H1 (cell line): ENCODE measurements at regions not wholly inside any gene's neighbourhood (a gene's known extent, or its start where the extent isn't known, plus 50 kb on each side); places are given as distances from the start of the nearest gene placed in this dataset.

ENCODE experiments used
- CTCF ChIA-PET: fragments of 300-600 bp; sonication (Branson Sonifier 250); formaldehyde crosslinking; loops from one replicate; lab custom pipeline; 2021; ENCODE audit not compliant: partially characterized antibody; lab: Charles Lee
- POLR2A ChIA-PET: fragments of 300-600 bp; sonication (Branson Sonifier 250); formaldehyde crosslinking; loops from one replicate; lab custom pipeline; 2021; ENCODE audit warnings: inconsistent platforms; ENCODE audit not compliant: partially characterized antibody; lab: Charles Lee
- DNase-seq, 2 experiments: peaks; one replicate each; pipeline versions ENCODE4 v3.0.0 to v3.0.0-alpha.2; 2010 to 2022; ENCODE audit warnings: low spot score in 2 of 2, low read depth in 1 of 2, mixed read lengths in 1 of 2
- FAIRE-seq: peaks from 2 replicates; lab custom pipeline; 2011; peaks lifted over from hg19 to GRCh38; lab: Jason Lieb, UNC
- H2AFZ ChIP-seq: 2 replicates; pipeline ENCODE4 v1.8.1; 2012; ENCODE audit warnings: low read length, inconsistent platforms
- H2AK5ac ChIP-seq: 2 replicates; pipeline ENCODE4 v1.6.1; 2013; ENCODE audit warnings: low read depth, low read length
- H2BK120ac ChIP-seq: replicated peaks from 2 replicates; pipeline ENCODE3; 2013; ENCODE audit warnings: low read depth, low read length, inconsistent platforms
- H2BK12ac ChIP-seq: 2 replicates; pipeline ENCODE4 v1.6.1; 2013; ENCODE audit warnings: low read depth, low read length
- H2BK15ac ChIP-seq: 2 replicates; pipeline ENCODE4 v1.6.1; 2013; ENCODE audit warnings: low read length
- H2BK20ac ChIP-seq: 2 replicates; pipeline ENCODE4 v1.6.1; 2013; ENCODE audit warnings: low read length
- H2BK5ac ChIP-seq: 2 replicates; pipeline ENCODE4 v1.6.1; 2013; ENCODE audit warnings: low read depth, low read length
- H3K14ac ChIP-seq: 2 replicates; pipeline ENCODE4 v1.6.1; 2013; ENCODE audit warnings: inconsistent platforms; ENCODE audit not compliant: insufficient read length
- H3K18ac ChIP-seq: 2 replicates; pipeline ENCODE4 v1.6.1; 2013; ENCODE audit warnings: low read length; ENCODE audit errors: extremely low read depth
- H3K23ac ChIP-seq: 2 replicates; pipeline ENCODE4 v1.6.1; 2013; ENCODE audit warnings: inconsistent platforms; ENCODE audit not compliant: insufficient read length
- H3K23me2 ChIP-seq: 2 replicates; pipeline ENCODE4 v1.6.1; 2013; ENCODE audit warnings: low read depth, low read length
- H3K27ac ChIP-seq: 2 replicates; pipeline ENCODE4 v1.6.1; 2011; ENCODE audit warnings: low read depth, low read length, inconsistent platforms
- H3K27me3 ChIP-seq, 4 experiments: replicated peaks in 1 of 4; 1 replicate in 1 of 4; 2 replicates in 3 of 4; pipeline versions ENCODE4 v1.6.1 to v1.8.1; 2011 to 2013; ENCODE audit warnings: low read length in 3 of 4, mild to moderate bottlenecking in 3 of 4, inconsistent platforms in 2 of 4, mixed read lengths in 2 of 4, moderate library complexity in 1 of 4; ENCODE audit not compliant: control insufficient read depth in 3 of 4, insufficient read depth in 3 of 4; ENCODE audit errors: extremely low read depth in 1 of 4
- H3K36me3 ChIP-seq, 4 experiments: 2 replicates each; pipeline versions ENCODE4 v1.6.1 to v1.8.1; 2011 to 2013; ENCODE audit warnings: mild to moderate bottlenecking in 4 of 4, low read length in 3 of 4, moderate library complexity in 2 of 4, control low read depth in 1 of 4, inconsistent platforms in 1 of 4; ENCODE audit not compliant: insufficient read depth in 4 of 4, control insufficient read depth in 2 of 4
- H3K4ac ChIP-seq: replicated peaks from 2 replicates; pipeline ENCODE3; 2013; ENCODE audit warnings: low read length, low read depth, mixed read lengths, inconsistent platforms; ENCODE audit not compliant: insufficient read length
- H3K4me1 ChIP-seq, 4 experiments: replicated peaks in 1 of 4; 1 replicate in 1 of 4; 2 replicates in 3 of 4; pipeline versions ENCODE4 v1.6.1 to v1.8.1; 2011 to 2013; ENCODE audit warnings: low read length in 3 of 4, inconsistent platforms in 2 of 4, mixed read lengths in 1 of 4; ENCODE audit not compliant: insufficient read depth in 4 of 4, control insufficient read depth in 3 of 4
- H3K4me2 ChIP-seq, 2 experiments: 2 replicates each; pipeline versions ENCODE4 v1.6.1 to v1.8.1; 2011 to 2013; ENCODE audit warnings: low read depth in 2 of 2, low read length in 2 of 2, control low read depth in 1 of 2, inconsistent platforms in 1 of 2, mild to moderate bottlenecking in 1 of 2; ENCODE audit not compliant: insufficient read depth in 1 of 2
- H3K4me3 ChIP-seq, 4 experiments: fragments of 200-600, 300-600 bp in 1 of 4; sonication (generic), shearing (Covaris generic), sonication (Bioruptor Twin) in 1 of 4; 2 replicates each; pipeline versions ENCODE4 v1.5.1 to v1.8.1; 2011 to 2016; ENCODE audit warnings: low read length in 4 of 4, low read depth in 3 of 4, control low read depth in 2 of 4, inconsistent platforms in 2 of 4, mild to moderate bottlenecking in 2 of 4, mixed read lengths in 1 of 4, moderate library complexity in 1 of 4; ENCODE audit not compliant: insufficient read depth in 2 of 4; ENCODE audit errors: extremely low read depth in 1 of 4
- H3K56ac ChIP-seq: replicated peaks from 2 replicates; pipeline ENCODE3; 2013; ENCODE audit warnings: low read depth, mild to moderate bottlenecking, mixed read lengths, low read length, inconsistent platforms; ENCODE audit not compliant: insufficient read length
- H3K79me1 ChIP-seq: 2 replicates; pipeline ENCODE4 v1.6.1; 2013; ENCODE audit warnings: low read depth, low read length, control low read depth
- H3K79me2 ChIP-seq, 2 experiments: 2 replicates each; pipeline versions ENCODE4 v1.6.1 to v1.8.1; 2012 to 2013; ENCODE audit warnings: low read length in 2 of 2, mild to moderate bottlenecking in 2 of 2, inconsistent platforms in 1 of 2; ENCODE audit not compliant: insufficient read depth in 2 of 2, control insufficient read depth in 1 of 2
- H3K9ac ChIP-seq, 4 experiments: replicated peaks in 1 of 4; 1 replicate in 1 of 4; 2 replicates in 3 of 4; pipeline versions ENCODE4 v1.6.1 to v1.8.1; 2011 to 2013; ENCODE audit warnings: low read depth in 3 of 4, low read length in 3 of 4, control low read depth in 2 of 4, mild to moderate bottlenecking in 2 of 4, moderate library complexity in 2 of 4, inconsistent platforms in 1 of 4; ENCODE audit errors: extremely low read depth in 1 of 4
- H3K9me3 ChIP-seq, 2 experiments: 2 replicates each; pipeline versions ENCODE4 v1.6.1 to v1.8.1; 2012 to 2013; ENCODE audit warnings: mild to moderate bottlenecking in 2 of 2, moderate library complexity in 2 of 2, control low read depth in 1 of 2, inconsistent platforms in 1 of 2, low read depth in 1 of 2, low read length in 1 of 2, mixed read lengths in 1 of 2; ENCODE audit not compliant: insufficient read depth in 2 of 2
- H4K20me1 ChIP-seq, 2 experiments: replicated peaks in 1 of 2; 2 replicates each; pipeline versions ENCODE3 to v1.8.1; 2011 to 2013; ENCODE audit warnings: inconsistent platforms in 2 of 2, low read length in 2 of 2, mild to moderate bottlenecking in 1 of 2; ENCODE audit not compliant: insufficient read depth in 2 of 2, control insufficient read depth in 1 of 2
- H4K5ac ChIP-seq: 2 replicates; pipeline ENCODE4 v1.6.1; 2013; ENCODE audit warnings: low read length, low read depth, mixed read lengths, inconsistent platforms; ENCODE audit not compliant: insufficient read length
- H4K8ac ChIP-seq: 2 replicates; pipeline ENCODE4 v1.8.0; 2013; ENCODE audit warnings: mild to moderate bottlenecking, moderate library complexity, low read length, inconsistent platforms; ENCODE audit not compliant: insufficient read depth; ENCODE audit errors: extremely low read depth
- H4K91ac ChIP-seq: replicated peaks from 2 replicates; pipeline ENCODE3; 2013; ENCODE audit warnings: low read length, mixed read lengths, inconsistent platforms; ENCODE audit not compliant: insufficient read length
- MAFK ChIP-seq: IDR thresholded peaks from 2 replicates; pipeline ENCODE4 v1.6.1; 2012; ENCODE audit warnings: low read depth, mild to moderate bottlenecking, improper control_type of control experiment, low read length
- RAD21 ChIP-seq, 2 experiments: IDR thresholded peaks in 1 of 2; conservative IDR thresholded peaks in 1 of 2; 2 replicates each; pipeline ENCODE4 v1.6.1; 2011; ENCODE audit warnings: low read depth in 2 of 2, low read length in 2 of 2, improper control_type of control experiment in 1 of 2, inconsistent platforms in 1 of 2, mild to moderate bottlenecking in 1 of 2, moderate library complexity in 1 of 2
- TAF7 ChIP-seq: optimal IDR thresholded peaks from 2 replicates; pipeline ENCODE3; 2011; ENCODE audit warnings: low read depth, mild to moderate bottlenecking, inconsistent platforms, low read length, moderate library complexity, borderline replicate concordance
- WGBS, 2 experiments: shearing (Covaris generic) in 1 of 2; methylation state at CpG; one replicate each; pipeline versions ENCODE4 v1.1.6 to v1.1.7; 2013 to 2015; ENCODE audit warnings: low lambda C conversion rate in 2 of 2, mixed read lengths in 2 of 2, inconsistent platforms in 1 of 2, low coverage in 1 of 2, missing lambda C conversion rate in 1 of 2; ENCODE audit not compliant: insufficient replicate concordance in 2 of 2, insufficient coverage in 1 of 2, insufficient read length in 1 of 2; ENCODE audit errors: extremely low coverage in 1 of 2, missing lambda C conversion rate in 1 of 2; 5-methylcytosine and 5-hydroxymethylcytosine counted together

- Histone ChIP-seq H2BK20ac (no peak overlapping the region), H3K9ac (no peak overlapping the region), H3K27ac (no peak overlapping the region), H2BK5ac (no peak overlapping the region), H3K9me3 (peaks cover 2 to 3% of the 10 kb centered on the region in 2 experiments; a peak in 1 of 4 replicates), H4K8ac (no peak overlapping the region), H3K27me3 (no peaks in the 10 kb centered on the region), H3K79me2 (no peaks in the 10 kb centered on the region), H2AFZ (no peak overlapping the region), H3K4ac (no peak overlapping the region), H3K23ac (no peak overlapping the region), H3K36me3 (no peaks in the 10 kb centered on the region), H4K20me1 (no peaks in the 10 kb centered on the region), H2BK15ac (no peak overlapping the region), H3K56ac (no peak overlapping the region), H3K79me1 (no peaks in the 10 kb centered on the region), H2AK5ac (no peak overlapping the region), H3K14ac (no peak overlapping the region), H3K23me2 (no peaks in the 10 kb centered on the region), H3K4me3 (no peak overlapping the region), H2BK12ac (no peak overlapping the region), H4K91ac (no peak overlapping the region), H2BK120ac (no peak overlapping the region), H4K5ac (no peak overlapping the region), H3K4me2 (no peak overlapping the region), H3K18ac (no peak overlapping the region), H3K4me1 (no peaks in the 10 kb centered on the region)
- 90% methylated on average over 4 of the region's 4 CpGs; no CpG with 5 or more reads in 1 of the 2 experiments for WGBS, 2 experiments
- ChIA-PET POLR2A (no interaction called here), CTCF (no interaction called here)
- no peak for FAIRE-seq
- no peak for TF ChIP-seq TAF7
- TF ChIP-seq MAFK, result peak; percentile 87
- TF ChIP-seq RAD21 (IDR thresholded peaks at IDR 0.05 in 1 of 2, conservative IDR thresholded peaks at IDR 0.05 in 1 of 2; ENCODE audit: low read depth in 2 of 2, low read length in 2 of 2), result no peak
- DNase-seq, result no peak
Observed at GRCh38 chr3:161964857-161965256, 468.2 kb downstream of the OTOL1 start.
